ENCODE measurements at regions not wholly inside any gene's neighbourhood (a gene's known extent, or its start where the extent isn't known, plus 50 kb on each side); places are given as distances from the start of the nearest gene placed in this dataset.

DNA sequence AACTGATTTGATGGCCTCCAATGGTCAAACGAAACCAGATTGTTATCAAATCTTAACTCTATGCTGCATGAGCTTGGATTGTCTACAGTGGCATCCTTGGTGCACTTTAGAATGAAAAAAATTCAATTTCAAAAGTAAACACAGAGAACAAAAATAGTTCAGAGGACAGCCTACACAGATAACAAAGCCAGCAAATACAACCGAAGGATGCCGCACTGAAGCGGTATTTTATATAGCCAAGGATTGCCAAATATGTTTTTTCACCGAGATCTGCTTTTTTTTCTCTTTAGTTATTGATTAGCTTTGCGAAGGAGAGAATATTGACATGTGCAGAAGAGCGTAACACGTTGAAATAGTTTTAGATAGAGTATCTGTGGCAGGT lies 72.0 kb downstream of the SLC4A3 start:
- intact Hi-C loops (cut with DNase I; ENCODE audit: low total_unique reads) (no loop called here), in situ Hi-C loops (cut with MboI; ENCODE audit: low sequenced_read_pairs in 4 of 4) (no loop called here)
- H3K36me3 ChIP-seq: no peaks in the 10 kb centered on the region

DNA sequence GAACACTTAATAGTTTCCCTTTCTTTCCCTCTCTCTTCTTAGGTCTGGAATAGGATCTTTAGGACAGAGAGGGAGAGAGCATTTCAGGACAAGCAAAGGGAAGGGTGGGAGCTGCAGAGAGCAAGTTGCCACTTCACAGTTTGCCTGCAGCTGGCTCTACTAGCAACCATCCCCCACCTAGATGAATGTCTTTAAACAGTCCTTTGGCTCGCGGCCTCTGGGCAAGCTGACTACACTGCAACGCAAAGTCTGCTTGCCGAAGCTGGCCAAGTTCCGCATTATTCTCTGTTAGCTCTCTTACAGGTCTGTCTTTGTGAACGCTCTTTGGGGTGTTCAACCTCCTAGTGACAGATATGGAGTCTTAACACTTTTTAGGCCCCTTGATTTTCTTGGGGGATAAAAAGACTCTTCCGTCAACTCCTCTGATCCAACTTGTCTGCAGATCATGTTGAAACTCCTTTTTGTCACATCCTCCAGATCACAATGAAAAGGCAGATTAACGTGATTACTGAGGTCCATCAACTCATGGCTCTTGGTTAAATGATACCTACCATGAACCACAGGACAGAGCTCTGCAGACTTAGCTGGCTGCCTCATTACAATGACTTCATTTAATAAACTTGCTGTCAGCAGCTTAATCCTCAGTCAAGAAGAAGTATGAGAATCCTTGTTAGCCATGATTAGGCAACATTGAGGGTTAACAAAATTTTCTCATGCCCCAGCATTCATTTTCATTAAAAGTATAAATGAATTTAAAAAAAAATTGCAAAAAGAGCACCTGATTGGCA lies 74.6 kb downstream of the SLC4A3 start:
- DNase-seq (peak; percentile 25 to 38), ATAC-seq (peak; percentile 59 to 63)
- Histone ChIP-seq H3K27me3 (no peaks in the 10 kb centered on the region), H3K9me3 (no peaks in the 10 kb centered on the region), H3K4me1 (peaks cover 54 to 60% of the 10 kb centered on the region in 2 donors), H3K4me3 (no peak overlapping the region), H3K36me3 (no peaks in the 10 kb centered on the region), H3K27ac (peak overlapping the region in 1 of 4 donors; percentile 33)
- intact Hi-C loops (cut with DNase I; ENCODE audit: low total_unique reads) (no loop called here), in situ Hi-C loops (cut with MboI; ENCODE audit: low sequenced_read_pairs in 4 of 4) (no loop called here)
- TF ChIP-seq, protein P1, sequence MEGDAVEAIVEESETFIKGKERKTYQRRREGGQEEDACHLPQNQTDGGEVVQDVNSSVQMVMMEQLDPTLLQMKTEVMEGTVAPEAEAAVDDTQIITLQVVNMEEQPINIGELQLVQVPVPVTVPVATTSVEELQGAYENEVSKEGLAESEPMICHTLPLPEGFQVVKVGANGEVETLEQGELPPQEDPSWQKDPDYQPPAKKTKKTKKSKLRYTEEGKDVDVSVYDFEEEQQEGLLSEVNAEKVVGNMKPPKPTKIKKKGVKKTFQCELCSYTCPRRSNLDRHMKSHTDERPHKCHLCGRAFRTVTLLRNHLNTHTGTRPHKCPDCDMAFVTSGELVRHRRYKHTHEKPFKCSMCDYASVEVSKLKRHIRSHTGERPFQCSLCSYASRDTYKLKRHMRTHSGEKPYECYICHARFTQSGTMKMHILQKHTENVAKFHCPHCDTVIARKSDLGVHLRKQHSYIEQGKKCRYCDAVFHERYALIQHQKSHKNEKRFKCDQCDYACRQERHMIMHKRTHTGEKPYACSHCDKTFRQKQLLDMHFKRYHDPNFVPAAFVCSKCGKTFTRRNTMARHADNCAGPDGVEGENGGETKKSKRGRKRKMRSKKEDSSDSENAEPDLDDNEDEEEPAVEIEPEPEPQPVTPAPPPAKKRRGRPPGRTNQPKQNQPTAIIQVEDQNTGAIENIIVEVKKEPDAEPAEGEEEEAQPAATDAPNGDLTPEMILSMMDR (IDR thresholded peaks at IDR 0.05 in 4 of 5, conservative IDR thresholded peaks at IDR 0.05 in 1 of 5): no peak

More for the DNA sequence above, 72.0 kb downstream of the SLC4A3 start:
- DNase-seq: no peak
- no peak for ATAC-seq
- Histone ChIP-seq H3K4me3 (no peak overlapping the region), H3K27me3 (no peaks in the 10 kb centered on the region), H3K27ac (no peak overlapping the region), H3K9me3 (no peaks in the 10 kb centered on the region), H3K4me1 (peaks cover 30 to 36% of the 10 kb centered on the region in 2 donors)
- TF ChIP-seq, protein P1 (IDR thresholded peaks at IDR 0.05 in 4 of 5, conservative IDR thresholded peaks at IDR 0.05 in 1 of 5): no peak
- TF ChIP-seq POLR2A (IDR thresholded peaks at IDR 0.05): no peak

DNA sequence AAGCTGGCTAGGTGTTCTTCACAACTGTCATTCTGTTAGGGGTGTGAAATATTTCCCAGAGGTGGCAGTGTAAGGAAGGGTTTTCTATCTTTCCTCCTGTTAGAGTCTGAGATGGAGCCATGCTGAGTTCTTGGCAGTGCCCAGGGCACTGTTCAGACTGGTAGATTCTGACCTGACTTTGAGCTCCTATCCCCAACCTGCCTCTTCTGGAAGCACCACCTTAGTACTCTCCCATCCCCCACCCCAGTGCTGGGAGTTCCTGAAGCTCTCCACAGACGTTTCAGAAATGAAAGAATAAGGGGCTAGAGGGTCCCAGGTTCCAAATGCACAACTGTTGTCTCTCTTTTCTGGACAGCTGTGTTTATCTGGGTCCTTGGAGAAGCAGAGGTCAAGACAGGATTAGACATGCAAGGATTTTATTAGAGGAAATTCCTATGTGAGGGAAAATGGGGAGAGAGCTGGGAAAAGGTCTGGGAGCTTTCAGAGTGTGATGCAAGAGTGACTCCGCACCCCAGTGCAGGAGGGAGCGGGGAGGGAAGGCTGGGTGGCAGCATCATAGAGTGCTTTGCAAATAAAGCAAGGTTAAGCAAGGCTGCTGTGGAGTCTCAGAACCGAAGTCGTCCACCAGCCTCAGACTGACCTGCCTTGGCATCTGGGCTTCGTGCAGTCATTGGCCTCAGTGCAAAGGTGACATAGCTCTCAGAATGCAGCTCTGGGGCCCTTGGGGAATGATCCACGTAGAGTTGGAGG lies 75.5 kb downstream of the SLC4A3 start:
- intact Hi-C loops (cut with DNase I; ENCODE audit: low total_unique reads): no loop called here
- Histone ChIP-seq H3K4me3 (no peak overlapping the region), H3K9me3 (no peaks in the 10 kb centered on the region), H3K4me1 (peaks cover 62 to 70% of the 10 kb centered on the region in 2 donors), H3K27ac (no peak overlapping the region), H3K27me3 (no peaks in the 10 kb centered on the region), H3K36me3 (no peaks in the 10 kb centered on the region)
- ATAC-seq: no peak
- no peak for TF ChIP-seq POLR2A (IDR thresholded peaks at IDR 0.05)
- TF ChIP-seq, protein P1 (IDR thresholded peaks at IDR 0.05 in 4 of 5, conservative IDR thresholded peaks at IDR 0.05 in 1 of 5): no peak
- in situ Hi-C loops (cut with MboI; ENCODE audit: low sequenced_read_pairs in 4 of 4): no loop called here
- DNase-seq: no peak

DNA sequence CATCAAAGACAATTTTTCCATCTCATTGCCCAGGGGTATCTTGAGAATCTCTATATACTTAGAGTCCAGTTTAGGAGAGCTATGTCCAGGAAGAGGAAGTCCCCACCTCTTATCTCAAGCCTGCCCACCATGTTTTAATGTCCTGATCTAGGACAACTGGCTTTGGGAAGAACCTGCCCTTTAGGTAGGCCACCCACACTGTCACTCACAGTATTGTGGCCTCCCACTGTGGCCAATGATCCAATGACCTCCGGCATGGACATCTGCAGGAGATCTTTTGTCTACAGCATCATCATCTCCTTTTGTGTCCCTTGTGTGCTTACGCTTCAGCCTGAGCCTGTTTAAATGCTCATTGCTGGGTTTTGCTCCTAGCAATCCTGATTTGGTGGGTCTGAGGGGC lies 77.4 kb downstream of the SLC4A3 start:
- Histone ChIP-seq H3K9me3 (no peaks in the 10 kb centered on the region), H3K4me3 (no peak overlapping the region), H3K4me1 (peaks cover 81 to 88% of the 10 kb centered on the region in 2 donors), H3K36me3 (no peaks in the 10 kb centered on the region), H3K27ac (peak overlapping the region in 1 of 4 donors; percentile 44), H3K27me3 (no peaks in the 10 kb centered on the region)
- TF ChIP-seq, protein P1 (IDR thresholded peaks at IDR 0.05 in 4 of 5, conservative IDR thresholded peaks at IDR 0.05 in 1 of 5): no peak
- TF ChIP-seq POLR2A (IDR thresholded peaks at IDR 0.05): no peak
- DNase-seq: no peak
- ATAC-seq: no peak
- intact Hi-C loops (cut with DNase I; ENCODE audit: low total_unique reads): no loop called here
- in situ Hi-C loops (cut with MboI; ENCODE audit: low sequenced_read_pairs in 4 of 4): no loop called here

Data from gastrocnemius medialis (tissue), 4 donors.